ENCODE measurements at regions not wholly inside any gene's neighbourhood (a gene's known extent, or its start where the extent isn't known, plus 50 kb on each side); places are given as distances from the start of the nearest gene placed in this dataset.

- TF ChIP-seq NPAS2 (CRISPR knock-in tag; IDR thresholded peaks at IDR 0.05; ENCODE audit: borderline replicate concordance), result no peak
- TF ChIP-seq USF2 (IDR thresholded peaks at IDR 0.05), result no peak
- TF ChIP-seq REST (IDR thresholded peaks at IDR 0.05), result no peak
- TF ChIP-seq BHLHE40 (IDR thresholded peaks at IDR 0.05; ENCODE audit: low read depth, low read length), result no peak
- TF ChIP-seq FOSL2 (IDR thresholded peaks at IDR 0.05), result no peak
- TF ChIP-seq FOSL2 (CRISPR knock-in tag; IDR thresholded peaks at IDR 0.05), result no peak
- no peak for TF ChIP-seq RCOR1 (IDR thresholded peaks at IDR 0.05; ENCODE audit: low read depth, low read length)
- no peak for TF ChIP-seq ZSCAN20 (CRISPR knock-in tag; IDR thresholded peaks at IDR 0.05)
- no peak for TF ChIP-seq CBX8 (IDR thresholded peaks at IDR 0.05)
- no peak for TF ChIP-seq HMGXB4 (CRISPR knock-in tag; IDR thresholded peaks at IDR 0.05; ENCODE audit: borderline replicate concordance)
- no peak for TF ChIP-seq FOXS1 (CRISPR knock-in tag; IDR thresholded peaks at IDR 0.05)
- no peak for TF ChIP-seq CTCF (IDR thresholded peaks at IDR 0.05)
- TF ChIP-seq ZFP36 (IDR thresholded peaks at IDR 0.05; ENCODE audit: borderline replicate concordance, partially characterized antibody), result no peak
- TF ChIP-seq SMC3 (IDR thresholded peaks at IDR 0.05), result no peak
- TF ChIP-seq RNF2 (IDR thresholded peaks at IDR 0.05; ENCODE audit: borderline replicate concordance, low read depth), result no peak
- TF ChIP-seq JUNB (IDR thresholded peaks at IDR 0.05), result no peak
- no peak for TF ChIP-seq ZNF302 (CRISPR knock-in tag; IDR thresholded peaks at IDR 0.05)
- no peak overlapping the region for H3K4me3 ChIP-seq
- 43% methylated on average over 4 of the region's 4 CpGs for WGBS (ENCODE audit: missing lambda C conversion rate)
These were observed 618.8 kb upstream of the GRM7 start for GRCh38 chr3:6242104-6242503.

GRCh38 chr3:6248528-6248927, 612.4 kb upstream of the GRM7 start:
- no peak overlapping the region for H3K4me3 ChIP-seq
- POLR2A ChIA-PET, result no interaction called here
- TF ChIP-seq JUNB (IDR thresholded peaks at IDR 0.05) (no peak), MAZ (IDR thresholded peaks at IDR 0.05; ENCODE audit: borderline replicate concordance, low read depth, low read length) (no peak), HOXA7 (CRISPR knock-in tag; IDR thresholded peaks at IDR 0.05) (no peak), SREBF2 (IDR thresholded peaks at IDR 0.05) (no peak), ZSCAN20 (CRISPR knock-in tag; IDR thresholded peaks at IDR 0.05) (no peak), TFCP2L1 (CRISPR knock-in tag; IDR thresholded peaks at IDR 0.05) (no peak), PHF8 (IDR thresholded peaks at IDR 0.05; ENCODE audit: borderline replicate concordance, low read depth) (no peak), ELK1 (IDR thresholded peaks at IDR 0.05; ENCODE audit: low read depth, low read length) (no peak), BCL3 (IDR thresholded peaks at IDR 0.05) (no peak), RAD21 (conservative IDR thresholded peaks at IDR 0.05 in 1 of 2, IDR thresholded peaks at IDR 0.05 in 1 of 2) (no peak), KDM5A (IDR thresholded peaks at IDR 0.05) (no peak), CEBPB (IDR thresholded peaks at IDR 0.05) (no peak), TP53 (CRISPR knock-in tag; IDR thresholded peaks at IDR 0.05) (no peak), FOSL2 (IDR thresholded peaks at IDR 0.05) (no peak), FOSL2 (CRISPR knock-in tag; IDR thresholded peaks at IDR 0.05) (no peak)
- ATAC-seq (no peak), DNase-seq (ENCODE audit: low read depth in 1 of 2, low spot score in 1 of 2) (no peak), FAIRE-seq (no peak)
- WGBS (ENCODE audit: missing lambda C conversion rate), result 73% methylated on average over 2 of the region's 2 CpGs
- no peaks in the 10 kb centered on the region for H3K4me1 ChIP-seq
- H3K9me3 ChIP-seq, result no peaks in the 10 kb centered on the region
- H3K4me2 ChIP-seq, result no peak overlapping the region
- H3K27ac ChIP-seq, result no peak overlapping the region
- CTCF ChIA-PET, result no interaction called here

More at GRCh38 chr3:6242104-6242503, 618.8 kb upstream of the GRM7 start:
- ChIA-PET CTCF (no interaction called here), POLR2A (no interaction called here)
- DNase-seq (ENCODE audit: low read depth in 1 of 2, low spot score in 1 of 2), result no peak
- FAIRE-seq, result no peak
- no peak for ATAC-seq
- Histone ChIP-seq H3K4me1 (no peaks in the 10 kb centered on the region), H3K27ac (no peak overlapping the region), H3K9me3 (no peaks in the 10 kb centered on the region), H3K4me2 (no peak overlapping the region)

Measured in A549 (cell line).